HepG2 (cell line): ENCODE measurements at regions not wholly inside any gene's neighbourhood (a gene's known extent, or its start where the extent isn't known, plus 50 kb on each side); places are given as distances from the start of the nearest gene placed in this dataset.

Source experiments
- ATAC-seq: fragments of 200-7000 bp; cut with Tn5 transposase; 3 replicates; pipeline ENCODE4 v1.9.1; 2020; ENCODE audit warnings: mild to moderate bottlenecking, moderate library complexity
- BruUV-seq: library from RNA; stranded (reverse); fragments of 400-500 nt; replicated peaks from 2 replicates; lab custom pipeline; 2021; lab: Mats Ljungman, UMichigan
- CTCF ChIA-PET: fragments of 300-600 bp; formaldehyde crosslinking; extraction: SDS; loops from one replicate; lab custom pipeline; 2021; ENCODE audit warnings: low total read pairs, inconsistent platforms, low intra/inter-chr PET ratio; lab: Yijun Ruan, JAX
- POLR2A ChIA-PET: fragments of 350-600 bp; sonication (Branson Sonifier 250); formaldehyde crosslinking; loops from one replicate; lab custom pipeline; 2020; ENCODE audit warnings: antibody characterized with exemption, inconsistent platforms; lab: Yijun Ruan, JAX
- DNase-seq: peaks from one replicate; pipeline ENCODE4 v3.0.0-alpha.2; 2015; ENCODE audit warnings: low spot score
- FAIRE-seq: peaks from 3 replicates; lab custom pipeline; 2011; peaks lifted over from hg19 to GRCh38; lab: Jason Lieb, UNC
- H2AFZ ChIP-seq: one replicate; pipeline ENCODE4 v1.6.1; 2011; ENCODE audit warnings: low read length, inconsistent platforms
- H3K27ac ChIP-seq: fragments of 300-600 bp; 3 replicates; pipeline ENCODE4 v1.8.0; 2011; ENCODE audit warnings: mixed run types, mild to moderate bottlenecking, mixed read lengths, low read length, inconsistent platforms; ENCODE audit not compliant: insufficient read depth; ENCODE audit errors: extremely low read length
- H3K27me3 ChIP-seq, 2 experiments: fragments of 200-600 bp in 1 of 2; 2 replicates in 1 of 2; 3 replicates in 1 of 2; pipeline versions ENCODE4 v1.6.0 to v1.8.0; 2011; ENCODE audit warnings: low read length in 2 of 2, mild to moderate bottlenecking in 2 of 2, moderate library complexity in 2 of 2, inconsistent platforms in 1 of 2; ENCODE audit not compliant: insufficient read depth in 2 of 2, control insufficient read depth in 1 of 2
- H3K36me3 ChIP-seq, 2 experiments: fragments of 200-600 bp in 1 of 2; replicated peaks in 1 of 2; 2 replicates in 1 of 2; 3 replicates in 1 of 2; pipeline versions ENCODE4 v1.5.1 to v1.8.0; 2011; ENCODE audit warnings: low read length in 2 of 2, inconsistent platforms in 1 of 2; ENCODE audit not compliant: insufficient read depth in 2 of 2, control insufficient read depth in 1 of 2
- H3K4me1 ChIP-seq: 2 replicates; pipeline ENCODE4 v1.5.1; 2012; ENCODE audit warnings: low read length, inconsistent platforms; ENCODE audit not compliant: insufficient read depth
- H3K4me2 ChIP-seq: 2 replicates; pipeline ENCODE4 v1.6.0; 2011; ENCODE audit warnings: low read depth, low read length, inconsistent platforms
- H3K4me3 ChIP-seq, 3 experiments: fragments of 200-600 bp in 1 of 3; sonication (generic), shearing (Covaris generic) in 1 of 3; replicated peaks in 1 of 3; 2 replicates each; pipeline ENCODE4 v1.5.1; 2011 to 2016; ENCODE audit warnings: low read length in 3 of 3, inconsistent platforms in 2 of 3, low read depth in 2 of 3, mild to moderate bottlenecking in 2 of 3, control low read depth in 1 of 3, mixed read lengths in 1 of 3; ENCODE audit not compliant: insufficient read depth in 1 of 3
- H3K79me2 ChIP-seq: one replicate; pipeline ENCODE4 v1.6.1; 2011; ENCODE audit warnings: low read length, inconsistent platforms; ENCODE audit not compliant: insufficient read depth
- H3K9ac ChIP-seq: 2 replicates; pipeline ENCODE4 v1.6.0; 2011; ENCODE audit warnings: mild to moderate bottlenecking, low read depth, low read length, inconsistent platforms; ENCODE audit not compliant: insufficient read depth
- H3K9me3 ChIP-seq: 2 replicates; pipeline ENCODE4 v1.5.1; 2012; ENCODE audit warnings: mild to moderate bottlenecking, low read length
- H4K20me1 ChIP-seq: 2 replicates; pipeline ENCODE4 v1.6.0; 2011; ENCODE audit warnings: inconsistent platforms, mild to moderate bottlenecking, low read length, moderate library complexity; ENCODE audit not compliant: insufficient read depth
- MEF2D ChIP-seq: sonication (generic); formaldehyde crosslinking; IDR thresholded peaks from 2 replicates; pipeline ENCODE4 v1.5.1; 2020; ENCODE audit warnings: mild to moderate bottlenecking, missing genetic modification reagents
- NKX3-1 ChIP-seq: sonication (generic); formaldehyde crosslinking; IDR thresholded peaks from 2 replicates; pipeline ENCODE4 v1.5.0; 2020; ENCODE audit warnings: missing genetic modification reagents
- RNF2 ChIP-seq: fragments of 450-650 bp; conservative IDR thresholded peaks from 2 replicates; pipeline ENCODE4 v1.6.1; 2016; ENCODE audit warnings: low read depth
- SP140L ChIP-seq: sonication (generic); formaldehyde crosslinking; IDR thresholded peaks from 2 replicates; pipeline ENCODE4 v1.4.0; 2020; ENCODE audit warnings: missing genetic modification reagents, borderline replicate concordance
- SP2 ChIP-seq: sonication (generic); formaldehyde crosslinking; IDR thresholded peaks from 2 replicates; pipeline ENCODE4 v1.5.1; 2020; ENCODE audit warnings: mild to moderate bottlenecking, missing genetic modification reagents
- ZMYM3 ChIP-seq: sonication (generic); formaldehyde crosslinking; IDR thresholded peaks from 2 replicates; pipeline ENCODE4 v1.5.1; 2020; ENCODE audit warnings: mild to moderate bottlenecking, missing genetic modification reagents
- ZNF672 ChIP-seq: sonication (generic); formaldehyde crosslinking; IDR thresholded peaks from 2 replicates; pipeline ENCODE4 v1.8.1; 2022; ENCODE audit warnings: missing genetic modification reagents
- WGBS: methylation state at CpG from one replicate; pipeline ENCODE4 v1.1.6; 2017; ENCODE audit warnings: low lambda C conversion rate; 5-methylcytosine and 5-hydroxymethylcytosine counted together
- in situ Hi-C: cut with HindIII; loops from 2 replicates; pipeline ENCODE4 v1.10.0; 2017; ENCODE audit warnings: low pct_unique_long_range_greater_than_20kb; ENCODE audit not compliant: extremely low pct_ligation_motif_present
- intact Hi-C: fragments of 100-400 bp; cut with micrococcal nuclease; formaldehyde crosslinking; loops from one replicate; pipeline ENCODE4 v1.10.0; 2022; ENCODE audit not compliant: unreplicated experiment
- TF ChIP-seq, protein P1 (sequence below): sonication (generic); formaldehyde crosslinking; IDR thresholded peaks from 2 replicates; pipeline ENCODE4 v1.5.0; 2020; ENCODE audit warnings: mild to moderate bottlenecking, missing genetic modification reagents, moderate library complexity
- TF ChIP-seq, protein P2 (sequence below), 2 experiments: sonication (generic) in 1 of 2; formaldehyde crosslinking in 1 of 2; IDR thresholded peaks; 2 replicates each; pipeline versions ENCODE4 v1.4.0 to v1.6.1; 2016 to 2020; ENCODE audit warnings: borderline replicate concordance in 1 of 2, low read depth in 1 of 2, mild to moderate bottlenecking in 1 of 2, missing genetic modification reagents in 1 of 2
- TF ChIP-seq, protein P3 (sequence below): sonication (generic); formaldehyde crosslinking; IDR thresholded peaks from 2 replicates; pipeline ENCODE4 v1.4.0; 2020; ENCODE audit warnings: missing genetic modification reagents
- TF ChIP-seq, protein P4 (sequence below): sonication (generic); formaldehyde crosslinking; IDR thresholded peaks from 2 replicates; pipeline ENCODE4 v1.4.0; 2020; ENCODE audit warnings: missing genetic modification reagents
- TF ChIP-seq, protein P5 (sequence below): sonication (generic); formaldehyde crosslinking; IDR thresholded peaks from 2 replicates; pipeline ENCODE4 v1.8.1; 2023; ENCODE audit warnings: mild to moderate bottlenecking, inconsistent platforms, moderate library complexity, missing genetic modification reagents, borderline replicate concordance

DNA sequence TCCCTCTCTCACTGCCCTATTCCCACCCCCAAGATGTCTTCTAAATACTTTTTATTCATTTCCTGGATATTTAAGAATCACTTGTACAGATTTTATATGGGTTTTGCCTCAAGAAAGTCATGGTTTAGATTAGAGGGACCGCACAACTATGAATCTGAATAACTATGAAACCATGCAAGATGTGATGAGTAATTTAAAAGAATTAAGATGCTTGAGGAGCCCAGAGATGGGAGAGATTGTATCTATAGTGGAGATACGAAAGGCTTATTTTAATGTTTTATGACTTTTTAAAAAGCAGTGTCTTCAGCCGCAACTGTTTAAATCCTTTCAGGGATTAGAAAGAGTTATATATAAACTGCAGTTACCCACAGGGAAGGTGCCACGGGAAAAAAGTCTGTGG lies 324.1 kb downstream of the LPIN1 start:
- ATAC-seq (no peak), FAIRE-seq (no peak), DNase-seq (no peak)
- Histone ChIP-seq H3K27me3 (no peaks in the 10 kb centered on the region; a peak in 1 of 5 replicates), H4K20me1 (no peaks in the 10 kb centered on the region), H3K4me2 (no peak overlapping the region), H3K27ac (no peak overlapping the region), H3K79me2 (no peaks in the 10 kb centered on the region), H3K4me3 (no peak overlapping the region), H2AFZ (no peak overlapping the region), H3K36me3 (no peaks in the 10 kb centered on the region), H3K9me3 (no peaks in the 10 kb centered on the region), H3K9ac (no peak overlapping the region), H3K4me1 (no peaks in the 10 kb centered on the region)
- WGBS, result 12% methylated on average over 4 of the region's 4 CpGs
- ChIA-PET POLR2A (no interaction called here), CTCF (no interaction called here)
- BruUV-seq, result no TSS peak
- intact Hi-C loops (no loop called here), in situ Hi-C loops (no loop called here)
- TF ChIP-seq, protein P1, sequence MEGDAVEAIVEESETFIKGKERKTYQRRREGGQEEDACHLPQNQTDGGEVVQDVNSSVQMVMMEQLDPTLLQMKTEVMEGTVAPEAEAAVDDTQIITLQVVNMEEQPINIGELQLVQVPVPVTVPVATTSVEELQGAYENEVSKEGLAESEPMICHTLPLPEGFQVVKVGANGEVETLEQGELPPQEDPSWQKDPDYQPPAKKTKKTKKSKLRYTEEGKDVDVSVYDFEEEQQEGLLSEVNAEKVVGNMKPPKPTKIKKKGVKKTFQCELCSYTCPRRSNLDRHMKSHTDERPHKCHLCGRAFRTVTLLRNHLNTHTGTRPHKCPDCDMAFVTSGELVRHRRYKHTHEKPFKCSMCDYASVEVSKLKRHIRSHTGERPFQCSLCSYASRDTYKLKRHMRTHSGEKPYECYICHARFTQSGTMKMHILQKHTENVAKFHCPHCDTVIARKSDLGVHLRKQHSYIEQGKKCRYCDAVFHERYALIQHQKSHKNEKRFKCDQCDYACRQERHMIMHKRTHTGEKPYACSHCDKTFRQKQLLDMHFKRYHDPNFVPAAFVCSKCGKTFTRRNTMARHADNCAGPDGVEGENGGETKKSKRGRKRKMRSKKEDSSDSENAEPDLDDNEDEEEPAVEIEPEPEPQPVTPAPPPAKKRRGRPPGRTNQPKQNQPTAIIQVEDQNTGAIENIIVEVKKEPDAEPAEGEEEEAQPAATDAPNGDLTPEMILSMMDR (CRISPR knock-in tag), result no peak
- no peak for TF ChIP-seq ZNF672 (CRISPR knock-in tag)
- TF ChIP-seq NKX3-1, result no peak
- no peak for TF ChIP-seq MEF2D (CRISPR knock-in tag)
- TF ChIP-seq, protein P2, sequence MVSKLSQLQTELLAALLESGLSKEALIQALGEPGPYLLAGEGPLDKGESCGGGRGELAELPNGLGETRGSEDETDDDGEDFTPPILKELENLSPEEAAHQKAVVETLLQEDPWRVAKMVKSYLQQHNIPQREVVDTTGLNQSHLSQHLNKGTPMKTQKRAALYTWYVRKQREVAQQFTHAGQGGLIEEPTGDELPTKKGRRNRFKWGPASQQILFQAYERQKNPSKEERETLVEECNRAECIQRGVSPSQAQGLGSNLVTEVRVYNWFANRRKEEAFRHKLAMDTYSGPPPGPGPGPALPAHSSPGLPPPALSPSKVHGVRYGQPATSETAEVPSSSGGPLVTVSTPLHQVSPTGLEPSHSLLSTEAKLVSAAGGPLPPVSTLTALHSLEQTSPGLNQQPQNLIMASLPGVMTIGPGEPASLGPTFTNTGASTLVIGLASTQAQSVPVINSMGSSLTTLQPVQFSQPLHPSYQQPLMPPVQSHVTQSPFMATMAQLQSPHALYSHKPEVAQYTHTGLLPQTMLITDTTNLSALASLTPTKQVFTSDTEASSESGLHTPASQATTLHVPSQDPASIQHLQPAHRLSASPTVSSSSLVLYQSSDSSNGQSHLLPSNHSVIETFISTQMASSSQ (IDR thresholded peaks at IDR 0.05; ENCODE audit: low read depth), result no peak
- TF ChIP-seq, protein P2 (CRISPR knock-in tag; IDR thresholded peaks at IDR 0.05; ENCODE audit: borderline replicate concordance), result no peak
- TF ChIP-seq, protein P3, sequence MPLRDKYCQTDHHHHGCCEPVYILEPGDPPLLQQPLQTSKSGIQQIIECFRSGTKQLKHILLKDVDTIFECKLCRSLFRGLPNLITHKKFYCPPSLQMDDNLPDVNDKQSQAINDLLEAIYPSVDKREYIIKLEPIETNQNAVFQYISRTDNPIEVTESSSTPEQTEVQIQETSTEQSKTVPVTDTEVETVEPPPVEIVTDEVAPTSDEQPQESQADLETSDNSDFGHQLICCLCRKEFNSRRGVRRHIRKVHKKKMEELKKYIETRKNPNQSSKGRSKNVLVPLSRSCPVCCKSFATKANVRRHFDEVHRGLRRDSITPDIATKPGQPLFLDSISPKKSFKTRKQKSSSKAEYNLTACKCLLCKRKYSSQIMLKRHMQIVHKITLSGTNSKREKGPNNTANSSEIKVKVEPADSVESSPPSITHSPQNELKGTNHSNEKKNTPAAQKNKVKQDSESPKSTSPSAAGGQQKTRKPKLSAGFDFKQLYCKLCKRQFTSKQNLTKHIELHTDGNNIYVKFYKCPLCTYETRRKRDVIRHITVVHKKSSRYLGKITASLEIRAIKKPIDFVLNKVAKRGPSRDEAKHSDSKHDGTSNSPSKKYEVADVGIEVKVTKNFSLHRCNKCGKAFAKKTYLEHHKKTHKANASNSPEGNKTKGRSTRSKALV, result no peak
- TF ChIP-seq, protein P4, sequence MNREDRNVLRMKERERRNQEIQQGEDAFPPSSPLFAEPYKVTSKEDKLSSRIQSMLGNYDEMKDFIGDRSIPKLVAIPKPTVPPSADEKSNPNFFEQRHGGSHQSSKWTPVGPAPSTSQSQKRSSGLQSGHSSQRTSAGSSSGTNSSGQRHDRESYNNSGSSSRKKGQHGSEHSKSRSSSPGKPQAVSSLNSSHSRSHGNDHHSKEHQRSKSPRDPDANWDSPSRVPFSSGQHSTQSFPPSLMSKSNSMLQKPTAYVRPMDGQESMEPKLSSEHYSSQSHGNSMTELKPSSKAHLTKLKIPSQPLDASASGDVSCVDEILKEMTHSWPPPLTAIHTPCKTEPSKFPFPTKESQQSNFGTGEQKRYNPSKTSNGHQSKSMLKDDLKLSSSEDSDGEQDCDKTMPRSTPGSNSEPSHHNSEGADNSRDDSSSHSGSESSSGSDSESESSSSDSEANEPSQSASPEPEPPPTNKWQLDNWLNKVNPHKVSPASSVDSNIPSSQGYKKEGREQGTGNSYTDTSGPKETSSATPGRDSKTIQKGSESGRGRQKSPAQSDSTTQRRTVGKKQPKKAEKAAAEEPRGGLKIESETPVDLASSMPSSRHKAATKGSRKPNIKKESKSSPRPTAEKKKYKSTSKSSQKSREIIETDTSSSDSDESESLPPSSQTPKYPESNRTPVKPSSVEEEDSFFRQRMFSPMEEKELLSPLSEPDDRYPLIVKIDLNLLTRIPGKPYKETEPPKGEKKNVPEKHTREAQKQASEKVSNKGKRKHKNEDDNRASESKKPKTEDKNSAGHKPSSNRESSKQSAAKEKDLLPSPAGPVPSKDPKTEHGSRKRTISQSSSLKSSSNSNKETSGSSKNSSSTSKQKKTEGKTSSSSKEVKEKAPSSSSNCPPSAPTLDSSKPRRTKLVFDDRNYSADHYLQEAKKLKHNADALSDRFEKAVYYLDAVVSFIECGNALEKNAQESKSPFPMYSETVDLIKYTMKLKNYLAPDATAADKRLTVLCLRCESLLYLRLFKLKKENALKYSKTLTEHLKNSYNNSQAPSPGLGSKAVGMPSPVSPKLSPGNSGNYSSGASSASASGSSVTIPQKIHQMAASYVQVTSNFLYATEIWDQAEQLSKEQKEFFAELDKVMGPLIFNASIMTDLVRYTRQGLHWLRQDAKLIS (CRISPR knock-in tag), result no peak
- TF ChIP-seq SP2, result no peak
- no peak for TF ChIP-seq ZMYM3 (CRISPR knock-in tag)
- TF ChIP-seq RNF2, result no peak
- TF ChIP-seq SP140L, result no peak
- TF ChIP-seq, protein P5, sequence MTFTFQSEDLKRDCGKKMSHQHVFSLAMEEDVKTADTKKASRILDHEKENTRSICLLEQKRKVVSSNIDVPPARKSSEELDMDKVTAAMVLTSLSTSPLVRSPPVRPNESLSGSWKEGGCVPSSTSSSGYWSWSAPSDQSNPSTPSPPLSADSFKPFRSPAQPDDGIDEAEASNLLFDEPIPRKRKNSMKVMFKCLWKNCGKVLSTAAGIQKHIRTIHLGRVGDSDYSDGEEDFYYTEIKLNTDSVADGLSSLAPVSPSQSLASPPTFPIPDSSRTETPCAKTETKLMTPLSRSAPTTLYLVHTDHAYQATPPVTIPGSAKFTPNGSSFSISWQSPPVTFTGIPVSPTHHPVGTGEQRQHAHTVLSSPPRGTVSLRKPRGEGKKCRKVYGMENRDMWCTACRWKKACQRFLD (CRISPR knock-in tag), result no peak
